ENCODE measurements at regions not wholly inside any gene's neighbourhood (a gene's known extent, or its start where the extent isn't known, plus 50 kb on each side); places are given as distances from the start of the nearest gene placed in this dataset.
"Not testable (repeated sequence)": the region's sequence is repeated elsewhere in the genome, so short reads cannot be mapped to it uniquely, and the experiment has no call there.

DNA sequence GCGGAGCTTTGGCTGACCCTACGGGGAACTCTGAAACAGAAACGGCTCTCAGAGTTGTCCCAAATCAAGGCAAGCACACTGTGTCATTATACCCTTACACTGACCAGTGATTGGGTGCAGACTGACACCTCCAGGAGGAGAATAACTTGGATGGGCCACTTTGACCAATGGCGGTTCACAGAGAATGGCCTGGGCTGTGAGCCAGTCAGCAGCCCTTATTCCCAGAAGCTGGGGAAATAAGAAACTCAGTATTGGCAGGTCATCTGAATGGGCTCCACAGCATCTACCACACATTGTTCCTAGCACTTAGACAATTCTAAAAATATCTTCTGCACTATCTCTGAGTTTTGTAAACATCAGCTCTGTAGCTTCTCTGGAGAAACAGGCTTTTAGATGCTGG, 265.2 kb downstream of the ADGRL2 start:
- DNase-seq: no peak

DNA sequence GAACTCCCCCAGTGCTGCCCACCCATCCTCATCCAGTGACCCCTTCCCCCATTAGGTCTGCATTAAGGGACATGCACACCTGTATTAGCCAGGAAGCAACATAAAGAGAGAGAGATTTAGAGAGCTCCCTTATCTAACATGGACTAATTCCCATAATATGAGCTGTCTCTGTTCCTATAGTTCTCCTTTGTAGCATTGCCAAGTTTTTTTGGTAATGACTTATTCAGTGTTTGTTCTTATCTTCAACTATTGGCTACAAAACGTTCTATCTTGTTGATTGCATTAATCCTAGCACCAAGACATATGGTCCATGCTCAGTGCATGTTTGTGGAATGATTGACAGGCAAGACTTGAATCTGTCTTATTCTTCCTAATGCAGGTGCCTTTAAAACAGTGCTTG, 264.0 kb downstream of the ADGRL2 start:
- no peak for DNase-seq

- DNase-seq: no peak
Measured at GRCh38 chr1:82062206-82062605, 261.5 kb downstream of the ADGRL2 start.

- no peak for DNase-seq
Measured at GRCh38 chr1:82059959-82060358, 259.2 kb downstream of the ADGRL2 start.

DNA sequence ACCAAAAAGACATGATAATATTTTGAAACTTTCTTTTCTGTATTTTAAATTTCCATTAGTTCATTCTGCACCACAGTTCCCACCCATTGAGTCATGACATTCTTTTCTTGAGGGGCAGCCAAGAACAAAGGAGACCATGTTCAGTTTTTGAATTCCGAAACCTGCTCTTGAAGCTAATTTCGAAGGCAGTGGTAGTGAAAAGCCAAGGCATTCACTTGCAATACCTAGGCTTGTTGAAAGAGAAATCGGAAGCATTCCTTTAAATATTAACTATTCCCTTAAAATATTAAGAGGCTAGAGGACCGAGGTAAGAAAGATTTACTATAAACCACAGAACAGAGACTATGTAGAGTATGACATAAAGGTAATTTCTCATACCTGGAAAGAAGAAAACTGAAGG, 256.3 kb downstream of the ADGRL2 start:
- no peak for DNase-seq

- not testable (repeated sequence) for DNase-seq
Measured at GRCh38 chr1:82055375-82055774, 254.6 kb downstream of the ADGRL2 start.

DNA sequence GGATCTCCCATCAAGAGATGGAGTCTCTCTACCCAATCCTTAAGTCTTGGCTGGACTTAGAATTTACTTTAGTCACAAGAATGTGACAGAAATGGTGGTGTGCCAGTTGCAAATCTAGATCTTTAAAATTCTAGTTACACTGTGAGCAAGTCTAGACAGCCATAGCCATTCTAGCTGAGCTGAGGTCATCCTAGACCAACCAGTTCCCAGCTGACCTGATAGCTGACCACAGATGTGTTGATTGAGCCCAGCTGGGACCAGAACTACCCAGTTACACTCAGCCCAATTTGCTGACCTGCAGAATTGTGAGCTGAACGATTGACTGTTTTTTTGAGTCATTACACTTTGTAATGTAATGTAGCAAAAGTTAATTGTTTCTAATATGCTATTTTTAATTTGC, 251.8 kb downstream of the ADGRL2 start:
- DNase-seq: no peak

DNA sequence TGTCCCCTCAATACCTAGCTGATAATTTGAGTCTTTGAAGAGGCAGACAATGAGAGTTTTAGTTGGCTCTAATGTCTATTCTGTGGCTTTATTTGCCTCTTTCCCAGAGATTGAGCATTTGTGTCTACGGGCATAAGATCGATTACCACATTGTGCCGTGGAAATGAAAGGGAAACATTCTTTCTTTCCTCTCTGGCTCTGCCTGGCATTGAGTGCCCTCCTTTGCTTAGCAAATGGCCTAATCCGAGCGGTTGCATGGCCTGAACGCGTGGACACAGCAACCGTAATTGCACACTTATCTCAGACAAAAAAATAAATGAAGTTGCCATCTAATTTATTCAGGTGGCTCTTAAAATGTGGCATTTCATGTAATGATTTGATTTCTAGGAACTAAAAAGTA, 247.9 kb downstream of the ADGRL2 start:
- DNase-seq: no peak

GRCh38 chr1:82045221-82045620, 244.5 kb downstream of the ADGRL2 start:
- no peak for DNase-seq

DNA sequence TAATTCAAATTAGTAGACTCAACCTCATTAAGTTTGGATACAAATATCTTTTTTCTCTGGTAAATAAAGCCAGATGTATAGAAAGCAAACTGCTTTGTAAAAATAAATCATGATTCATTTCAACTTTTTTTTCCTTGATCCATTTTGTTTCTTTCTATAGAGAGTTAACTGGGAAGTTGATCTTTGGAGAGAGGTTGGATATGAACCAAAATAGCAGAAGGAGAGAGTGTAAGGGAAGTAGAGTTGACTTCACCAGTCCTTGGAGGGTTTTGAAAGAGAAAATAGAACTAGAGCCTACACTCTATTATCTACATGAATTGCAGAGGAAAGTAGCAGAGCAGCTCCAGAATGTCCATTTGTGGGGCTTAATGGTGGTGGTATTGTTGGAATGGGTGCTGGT, 243.8 kb downstream of the ADGRL2 start:
- no peak for DNase-seq

DNA sequence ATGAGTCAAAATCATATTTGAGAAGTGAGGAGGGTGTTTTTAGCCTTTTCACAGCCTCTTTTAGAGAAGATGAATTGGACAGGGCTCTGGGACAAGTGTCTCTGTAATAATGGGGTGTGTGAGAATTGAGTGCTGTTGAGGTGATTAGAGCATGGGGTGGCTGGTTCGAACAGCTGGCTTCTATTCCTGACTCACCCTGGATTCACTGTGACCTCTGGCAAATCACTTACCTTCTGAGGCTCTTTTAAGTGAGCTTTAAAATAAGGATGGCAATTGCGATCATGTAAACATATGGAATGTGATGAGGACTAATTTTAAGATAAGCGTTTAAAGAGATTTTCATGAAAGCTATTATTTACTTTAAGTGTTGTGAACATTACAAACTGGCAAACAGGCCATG, 243.4 kb downstream of the ADGRL2 start:
- DNase-seq: no peak

DNA sequence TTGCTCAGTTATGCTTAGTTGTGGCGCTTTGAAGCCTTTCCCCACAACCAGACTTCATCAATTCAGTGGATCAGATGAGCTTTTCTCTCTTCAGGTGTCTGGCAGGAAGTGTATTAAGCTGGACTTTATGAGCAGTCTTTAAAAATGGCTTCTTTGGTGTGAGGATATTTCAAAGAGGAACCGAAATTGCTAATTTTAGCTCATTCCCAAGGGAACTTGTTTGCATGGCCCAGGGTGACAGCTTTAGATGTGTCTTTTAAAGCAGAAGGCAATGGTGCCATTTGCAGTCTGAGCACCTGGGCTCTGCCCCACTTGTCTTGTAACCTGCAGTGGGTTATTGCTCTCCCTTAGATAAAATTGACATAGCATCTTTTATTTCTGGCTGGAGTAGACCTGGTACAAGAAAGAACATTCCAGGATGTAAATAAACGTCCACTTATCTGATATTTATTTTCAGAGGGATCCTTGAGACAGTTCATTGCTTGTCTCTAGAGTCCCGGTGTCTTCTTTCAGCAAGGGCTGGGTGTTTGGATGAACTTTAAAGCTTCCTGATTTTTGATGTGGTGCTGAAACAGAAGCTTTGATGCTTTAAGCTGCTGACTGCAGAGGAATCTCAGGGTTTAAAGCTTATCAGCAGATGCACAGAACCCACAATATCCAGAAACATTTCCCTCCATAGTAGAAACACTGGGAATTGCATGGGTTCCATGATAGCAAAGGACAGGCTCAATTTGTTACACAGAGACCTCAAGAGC, 241.7 kb downstream of the ADGRL2 start:
- no peak for DNase-seq
